NCI-H2227 treated with DMSO at 0.1 percent for 48 hours (cell line): ENCODE measurements at regions not wholly inside any gene's neighbourhood (a gene's known extent, or its start where the extent isn't known, plus 50 kb on each side); places are given as distances from the start of the nearest gene placed in this dataset.
"Not testable (repeated sequence)": the region's sequence is repeated elsewhere in the genome, so short reads cannot be mapped to it uniquely, and the experiment has no call there.

ENCODE experiments used
- DNase-seq: peaks from one replicate; lab custom pipeline; 2025; lab: John Stamatoyannopoulos, UW

DNA sequence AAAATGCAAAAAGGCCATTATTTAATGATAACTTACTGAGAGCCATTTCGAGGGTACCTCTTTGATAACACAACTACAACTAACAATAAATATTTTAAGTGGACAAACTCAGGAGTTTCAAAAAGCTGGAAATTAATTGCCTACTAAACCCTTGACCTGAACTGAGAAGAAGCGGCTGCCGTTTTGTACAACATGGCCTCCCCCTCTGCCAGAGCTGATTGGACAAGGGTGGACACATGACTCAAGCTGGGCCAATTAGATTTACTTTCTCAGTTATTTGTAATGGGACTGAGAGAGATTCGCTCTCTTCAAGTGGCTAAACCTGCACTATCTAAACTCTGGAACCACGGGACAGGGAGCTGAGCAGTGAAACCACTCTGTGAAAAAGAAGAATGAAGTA lies 135.9 kb upstream of the SERPINE2 start:
- no peak for DNase-seq

DNA sequence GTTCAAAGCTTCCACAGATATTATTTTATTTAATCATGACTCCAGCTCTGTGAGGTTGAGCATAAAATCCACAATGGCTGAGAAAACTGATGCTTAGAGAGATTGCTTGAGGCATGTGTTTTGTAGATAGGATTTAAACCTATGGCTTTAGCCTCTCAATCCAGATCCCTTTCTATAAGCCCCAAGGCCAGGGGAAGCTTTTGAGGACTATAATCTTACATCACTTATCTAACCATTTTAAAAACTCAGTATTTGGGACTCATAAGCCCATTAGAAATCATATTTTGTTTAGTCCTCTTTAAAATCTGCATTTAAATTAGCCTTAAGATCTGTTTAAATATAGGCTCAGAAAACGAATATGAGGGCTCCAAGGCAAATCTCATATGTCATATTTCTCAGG lies 135.4 kb upstream of the SERPINE2 start:
- no peak for DNase-seq

DNA sequence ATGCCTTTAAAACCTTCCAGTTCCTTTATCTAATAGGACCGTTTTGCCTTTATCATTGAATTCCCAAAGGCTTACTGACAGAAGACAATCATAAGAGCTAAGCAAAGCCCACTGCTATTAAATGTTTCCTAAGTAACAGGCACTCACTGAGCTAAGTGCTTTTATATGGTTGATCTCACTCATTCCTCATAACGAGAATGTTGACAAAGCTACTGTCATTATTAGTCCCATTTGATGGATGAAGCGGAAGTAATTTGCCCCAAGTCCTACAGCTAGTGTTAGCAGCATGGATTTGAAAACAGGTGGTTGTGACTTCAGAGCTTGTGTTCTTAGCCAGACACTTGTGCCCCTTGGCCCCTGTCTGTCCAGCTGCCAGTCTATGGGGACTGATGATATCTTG lies 134.8 kb upstream of the SERPINE2 start:
- DNase-seq = peak; percentile 4

DNA sequence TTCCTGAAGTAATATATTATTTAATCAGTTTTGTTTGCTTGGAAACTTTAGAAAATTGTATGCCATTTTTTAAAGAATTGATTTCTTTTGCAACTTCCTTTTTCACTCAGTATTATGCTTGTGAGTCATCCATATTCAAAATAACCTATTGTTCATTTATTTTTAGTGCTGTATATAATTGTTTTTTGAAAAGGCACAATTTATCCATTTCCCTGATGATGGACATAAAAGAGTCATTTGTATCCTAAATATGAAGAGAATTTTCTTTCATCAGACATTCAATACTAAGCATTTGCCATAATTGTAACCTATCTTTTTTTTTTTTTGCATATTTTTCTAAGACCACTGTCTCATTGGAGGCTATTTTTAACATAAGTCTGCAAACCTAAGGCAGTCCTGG lies 134.1 kb upstream of the SERPINE2 start:
- DNase-seq = no peak

DNA sequence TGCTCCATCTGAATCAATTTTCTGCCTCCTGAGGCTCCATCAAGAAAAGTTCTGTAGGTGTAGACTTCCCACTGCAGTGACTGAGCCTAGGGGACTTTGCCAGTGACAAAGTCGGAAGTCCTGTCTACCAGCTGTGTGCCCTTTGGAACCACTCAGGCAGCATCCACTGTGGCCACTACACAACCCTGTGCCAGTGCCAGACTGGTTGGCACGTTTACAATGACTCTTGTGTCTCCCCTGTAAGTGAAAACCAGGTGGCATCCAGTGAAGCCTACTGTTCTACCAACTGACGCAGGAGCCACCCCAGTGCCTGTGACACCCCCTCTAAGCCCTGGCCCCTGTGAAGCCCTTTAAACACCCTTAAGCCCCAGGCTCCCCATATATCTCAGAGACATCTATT lies 132.1 kb upstream of the SERPINE2 start:
- no peak for DNase-seq

DNA sequence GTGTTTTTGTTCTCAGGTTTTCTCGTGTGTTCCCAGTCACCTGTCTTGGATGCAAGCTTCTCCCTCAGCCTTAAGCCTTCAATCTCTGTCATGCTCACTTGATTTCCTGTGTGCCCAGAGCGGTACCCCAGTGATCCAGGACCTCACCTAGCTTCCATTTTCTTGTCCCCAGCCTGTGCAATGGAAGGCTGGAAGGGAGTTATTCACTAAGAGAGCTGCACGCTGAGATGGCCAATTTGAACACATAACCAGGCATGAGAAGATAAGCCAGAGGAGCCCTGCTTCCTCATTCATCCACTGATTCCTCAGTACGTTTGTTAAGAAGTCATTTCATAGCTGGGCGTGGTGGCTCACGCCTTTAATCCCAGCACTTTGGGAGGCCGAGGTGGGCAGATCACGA lies 130.8 kb upstream of the SERPINE2 start:
- no peak for DNase-seq

DNA sequence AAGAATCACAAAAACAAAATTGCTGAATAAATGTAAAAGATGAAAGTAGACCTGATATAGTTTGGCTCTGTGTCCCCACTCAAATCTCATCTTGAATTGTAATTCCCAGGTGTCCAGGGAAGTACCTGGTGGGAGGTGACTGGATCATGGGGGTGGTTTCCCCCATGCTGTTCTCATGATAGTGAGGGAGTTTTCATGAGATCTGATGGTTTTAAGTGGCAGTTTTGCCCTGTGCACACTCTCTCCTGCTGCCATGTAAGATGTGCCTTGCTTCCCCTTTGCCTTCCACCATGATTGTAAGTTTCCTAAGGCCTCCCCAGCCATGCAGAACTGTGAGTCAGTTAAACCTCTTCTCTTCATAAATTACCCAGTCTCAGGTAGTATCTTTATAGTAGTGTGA lies 128.7 kb upstream of the SERPINE2 start:
- not testable (repeated sequence) for DNase-seq

DNA sequence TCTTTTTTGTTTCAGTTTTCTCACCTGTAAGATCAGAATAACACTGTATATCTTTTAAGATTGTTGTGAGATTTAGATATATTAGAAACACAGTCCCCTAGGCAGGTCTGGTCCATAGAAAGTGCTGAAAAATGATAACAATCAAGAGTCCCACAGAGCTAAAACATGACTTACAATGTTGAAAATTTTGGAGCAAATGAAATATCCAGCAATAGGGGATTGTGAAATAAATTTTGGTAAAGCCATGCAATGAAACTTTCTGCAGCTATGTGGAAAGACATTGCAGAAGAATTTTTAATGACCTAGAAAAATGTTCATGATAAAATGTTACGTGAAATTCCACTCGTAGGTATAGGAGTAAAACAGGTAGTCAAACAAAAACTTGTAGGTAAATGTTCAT lies 127.6 kb upstream of the SERPINE2 start:
- no peak for DNase-seq

DNA sequence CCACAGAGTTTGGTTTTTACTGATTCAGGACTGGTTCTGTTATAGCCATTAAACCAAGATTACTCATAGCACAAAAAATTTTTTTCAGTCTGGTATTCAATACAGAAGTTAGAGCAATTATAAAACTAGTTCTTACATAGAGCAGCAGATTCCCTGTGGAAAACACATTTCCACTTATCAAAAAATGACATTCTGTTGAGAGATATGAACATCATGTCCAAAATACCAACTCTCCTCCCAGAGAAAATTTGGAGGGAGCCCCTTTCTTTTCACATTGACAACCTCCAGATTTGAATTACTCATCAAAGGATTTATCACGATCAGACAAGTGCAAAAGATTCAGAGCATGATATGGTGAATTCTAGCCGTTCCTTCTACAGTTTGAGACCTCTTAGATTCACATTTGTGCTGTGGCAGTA lies 126.8 kb upstream of the SERPINE2 start:
- DNase-seq = no peak

DNA sequence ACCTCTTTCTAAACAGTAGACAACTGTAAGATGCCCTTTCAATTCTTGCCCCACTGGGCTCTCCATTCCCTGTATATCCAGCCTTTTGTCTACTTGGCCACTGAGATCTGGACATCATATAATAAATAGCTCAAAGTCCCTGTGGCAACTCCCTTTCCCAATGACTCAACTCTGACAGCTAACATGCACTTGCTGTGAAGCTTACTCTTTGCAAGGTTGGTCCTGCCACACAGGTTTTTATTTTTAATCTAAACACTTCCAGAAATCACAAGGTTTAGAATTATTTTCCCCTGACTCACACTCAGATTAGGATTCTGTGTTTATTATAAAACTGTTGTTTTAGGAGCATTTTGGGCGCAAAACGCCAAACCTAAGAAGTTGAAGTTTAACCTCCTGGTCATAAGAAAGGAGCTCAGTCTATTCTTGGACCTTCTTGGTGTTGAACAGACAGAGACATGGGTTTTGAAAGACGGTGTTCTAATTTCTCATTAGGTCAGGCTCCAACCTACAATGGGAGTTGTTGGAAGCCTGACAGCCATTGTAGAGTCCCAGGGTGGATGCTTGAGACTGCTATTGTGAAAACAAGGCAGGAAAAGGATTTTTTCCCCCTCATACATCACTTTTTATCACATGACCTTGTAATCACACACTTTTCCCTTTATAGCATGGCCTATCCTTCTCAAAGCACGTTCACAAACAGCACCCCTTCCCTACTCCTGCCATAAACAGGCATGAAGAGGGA lies 124.7 kb upstream of the SERPINE2 start:
- no peak for DNase-seq

DNA sequence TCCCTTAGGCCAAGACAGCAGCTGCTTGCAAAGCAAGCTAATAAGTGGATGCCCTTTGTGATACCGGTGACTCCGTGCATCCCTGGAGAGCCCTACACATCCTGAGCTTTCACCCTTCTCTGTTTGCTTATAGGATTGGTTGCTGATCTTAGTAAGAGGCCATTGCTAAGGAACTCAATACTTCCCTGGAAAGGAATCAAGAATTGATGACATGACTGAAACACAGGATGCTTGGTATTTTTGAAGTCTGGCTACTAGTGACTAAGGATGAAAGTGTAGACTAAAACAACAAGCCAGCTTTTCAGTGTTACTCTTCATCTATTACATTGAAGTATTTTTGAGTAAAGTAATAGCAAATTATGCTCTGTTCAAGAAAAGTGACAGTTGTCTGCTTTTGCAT lies 123.0 kb upstream of the SERPINE2 start:
- no peak for DNase-seq

DNA sequence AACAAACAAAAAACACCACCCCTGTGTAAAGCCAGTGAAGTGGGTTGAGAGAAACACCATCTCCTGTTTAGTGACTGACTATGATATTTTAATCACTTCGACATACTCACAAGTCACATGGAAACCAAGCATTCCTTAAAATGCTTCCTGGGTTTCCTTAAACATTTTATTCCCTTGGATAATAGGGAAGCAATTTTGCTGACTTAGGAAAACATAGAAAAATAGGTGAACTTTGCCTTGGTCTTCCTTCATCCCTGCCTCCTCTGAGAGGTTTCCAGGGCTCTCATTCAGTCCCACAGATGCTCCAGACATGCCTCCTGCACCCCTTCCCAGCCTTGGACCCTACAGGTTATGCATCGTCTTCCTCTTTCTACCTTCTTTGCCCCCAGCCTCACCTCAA lies 122.6 kb upstream of the SERPINE2 start:
- DNase-seq = no peak

DNA sequence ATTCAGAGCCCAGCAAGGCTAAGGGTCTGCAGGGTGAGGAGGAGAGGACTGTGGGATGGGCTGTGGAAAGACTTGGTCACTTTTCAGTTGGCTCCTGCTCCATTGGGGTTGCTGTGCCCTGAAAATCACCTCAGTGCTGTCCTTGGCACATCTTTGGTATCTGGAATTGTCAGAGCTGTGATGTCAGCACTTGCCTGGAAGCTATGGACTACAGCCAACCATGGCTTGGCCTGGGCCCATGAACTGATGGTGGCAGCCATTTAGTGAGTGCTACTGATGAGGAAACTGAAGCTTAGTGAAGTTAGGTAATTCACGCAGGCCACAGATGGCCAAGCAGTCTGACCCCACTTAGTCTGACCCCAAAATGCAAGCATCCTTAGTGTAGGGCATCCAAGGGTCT lies 121.8 kb upstream of the SERPINE2 start:
- DNase-seq = no peak

DNA sequence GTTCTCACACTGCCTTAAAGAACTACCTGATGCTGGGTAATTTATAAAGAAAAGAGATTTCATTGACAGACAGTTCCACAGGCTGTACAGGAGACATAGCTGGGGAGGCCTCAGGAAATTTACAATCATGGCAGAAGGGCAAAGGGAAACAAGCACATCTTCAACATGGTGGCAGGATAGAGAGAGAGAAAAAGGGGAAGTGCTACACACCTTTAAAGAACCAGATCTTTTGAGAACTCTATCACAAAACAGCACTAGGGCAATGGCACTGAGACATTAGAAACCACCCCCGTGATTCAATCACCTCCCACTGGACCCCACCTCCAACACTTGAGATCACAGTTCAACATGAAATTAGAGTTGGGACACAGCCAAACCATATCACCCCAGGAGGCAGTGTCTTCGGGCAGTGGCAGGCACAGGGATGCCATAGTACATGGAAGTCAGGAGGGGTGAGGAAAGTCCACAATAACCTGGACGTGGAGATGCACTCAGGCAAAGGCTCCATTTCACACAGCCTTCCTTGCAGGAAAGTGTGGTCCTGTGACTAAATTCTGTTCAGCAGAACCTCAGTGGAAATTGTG lies 120.4 kb upstream of the SERPINE2 start:
- no peak for DNase-seq

DNA sequence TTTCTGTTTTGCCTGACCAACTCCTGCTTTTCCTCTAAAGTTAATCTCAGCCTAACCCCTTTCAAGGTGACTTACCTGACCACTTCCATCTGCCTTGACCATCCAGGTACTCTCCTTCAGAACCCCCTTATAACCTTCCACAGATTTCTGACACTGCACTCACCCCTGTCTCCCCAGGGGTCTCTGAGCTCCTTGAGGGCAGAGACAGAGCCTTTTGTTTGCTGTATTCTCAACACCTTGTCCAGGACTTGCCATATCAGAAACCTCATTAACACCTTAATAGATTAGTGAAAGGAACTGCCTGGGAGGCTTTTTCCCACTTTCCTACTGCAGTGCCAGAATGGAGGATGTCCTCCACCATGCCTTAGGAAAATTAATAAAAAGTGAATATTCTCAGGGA lies 119.7 kb upstream of the SERPINE2 start:
- DNase-seq = no peak

DNA sequence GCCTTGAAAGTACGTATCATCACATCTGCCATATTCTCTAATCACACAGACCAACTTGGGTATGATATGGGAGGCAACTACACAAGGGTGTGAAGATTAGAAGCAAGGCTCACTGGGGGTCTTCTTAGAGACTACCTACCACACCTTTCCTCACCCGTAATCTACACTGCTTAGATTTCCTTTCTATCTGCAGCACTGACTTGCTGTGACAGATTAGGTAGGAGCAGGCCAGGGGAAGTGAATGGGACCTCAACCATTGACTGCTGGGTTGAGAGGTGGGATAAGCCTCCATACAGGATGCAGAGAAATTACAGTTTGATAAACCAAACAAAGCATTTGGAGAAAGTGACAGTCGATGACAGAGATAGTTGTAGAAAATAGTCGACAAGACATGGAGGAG lies 119.0 kb upstream of the SERPINE2 start:
- no peak for DNase-seq

DNA sequence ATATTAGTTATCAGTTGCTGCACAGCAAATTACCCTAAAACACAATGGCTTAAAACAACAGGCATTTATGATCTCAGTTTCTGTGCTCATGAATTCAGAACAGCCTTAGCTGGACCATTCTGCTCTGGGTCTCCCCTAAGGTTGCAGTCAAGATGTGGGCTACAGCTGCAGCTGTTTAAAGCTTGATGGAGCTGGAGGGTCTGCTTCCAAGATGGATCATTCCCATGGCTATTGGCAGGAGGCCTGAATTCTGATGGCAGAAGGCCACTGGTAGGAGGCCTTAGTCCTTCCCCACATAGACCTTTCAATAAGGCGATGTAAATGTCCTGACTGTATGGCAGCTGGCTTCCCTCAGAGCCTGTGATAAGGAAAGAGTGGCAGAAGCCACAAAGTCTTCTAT lies 118.6 kb upstream of the SERPINE2 start:
- no peak for DNase-seq

DNA sequence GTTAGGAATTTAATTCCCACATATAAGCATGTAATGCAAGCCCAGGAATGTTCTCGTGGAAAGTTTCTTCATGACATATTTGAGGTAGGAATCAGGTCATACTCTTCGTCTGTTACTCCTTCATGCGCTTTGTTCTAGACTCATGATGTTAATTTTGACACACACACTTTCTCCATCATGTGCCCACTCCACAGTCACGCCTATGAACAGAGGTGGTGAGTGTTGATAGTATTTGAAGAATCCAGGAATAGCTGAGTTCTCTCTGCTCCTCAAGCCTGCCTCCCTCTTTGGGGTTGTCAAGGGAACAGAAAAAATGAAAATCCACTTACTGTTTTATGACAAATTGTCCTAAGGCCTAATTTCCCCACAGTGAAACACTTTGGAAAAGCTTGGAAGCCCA lies 117.3 kb upstream of the SERPINE2 start:
- no peak for DNase-seq

DNA sequence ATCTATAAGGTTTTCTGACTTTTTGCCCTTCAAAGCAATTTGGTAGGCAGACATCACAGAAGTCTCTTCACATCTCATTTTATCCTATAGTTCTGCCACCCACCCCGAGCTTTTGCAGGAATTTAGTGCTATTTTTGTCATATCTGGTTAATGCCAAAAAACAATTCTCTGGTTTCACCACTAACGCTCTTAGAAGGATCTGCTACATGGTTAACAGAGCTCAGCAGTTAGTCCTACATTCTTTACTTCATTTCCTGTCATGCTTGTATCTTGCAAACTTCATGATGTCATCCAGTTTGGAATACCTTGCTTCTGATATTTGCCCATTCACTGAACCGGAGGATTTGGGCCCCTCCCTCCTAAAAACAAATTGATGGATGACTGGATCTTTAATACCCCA lies 116.8 kb upstream of the SERPINE2 start:
- no peak for DNase-seq

DNA sequence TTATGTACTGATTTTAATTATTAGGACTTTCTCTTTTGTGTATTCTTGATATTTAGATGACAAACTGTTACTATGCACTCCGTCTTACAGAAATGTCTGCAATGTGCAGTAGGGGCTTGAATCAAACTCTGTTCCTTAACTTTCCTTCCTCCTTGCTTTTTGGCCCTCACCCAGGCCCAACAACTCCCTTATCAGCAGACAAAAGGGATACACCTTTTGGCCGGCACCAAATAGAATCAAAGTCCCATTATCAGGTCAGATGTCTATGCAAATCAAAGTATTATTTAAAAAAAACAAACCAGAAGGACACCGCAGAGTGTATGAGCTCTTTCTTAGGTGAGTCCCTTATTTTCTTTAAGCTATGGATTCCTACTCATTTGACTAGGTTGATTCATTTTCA lies 116.3 kb upstream of the SERPINE2 start:
- no peak for DNase-seq

DNA sequence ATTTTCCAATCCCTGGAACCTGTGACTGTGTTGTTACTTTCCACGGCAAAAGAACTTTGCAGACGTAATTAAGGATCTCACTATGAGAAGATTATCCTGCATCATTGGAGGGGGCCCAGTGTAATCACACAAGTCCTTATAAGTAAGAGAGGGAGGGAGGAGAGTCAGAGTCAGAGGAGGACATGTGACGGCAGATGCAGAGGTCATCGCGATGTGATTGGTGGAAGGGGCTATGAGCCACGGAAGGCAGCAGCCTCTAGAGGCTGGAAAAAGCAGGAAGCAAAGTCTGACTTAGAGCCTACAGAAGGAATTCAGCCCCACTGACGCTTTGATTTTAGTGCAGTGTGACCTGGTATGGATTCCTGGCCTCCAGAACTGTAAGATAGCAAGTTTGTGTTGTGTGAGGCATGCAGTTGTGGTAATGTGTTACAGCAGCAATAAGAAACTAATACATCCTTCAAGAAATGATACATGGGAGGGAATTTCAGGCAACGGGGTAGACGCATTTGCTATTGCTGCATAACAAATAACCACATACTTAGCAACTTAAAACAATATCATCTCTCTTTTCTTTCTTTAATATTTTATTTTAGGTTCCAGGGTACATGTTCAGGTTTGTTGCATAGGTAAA lies 112.7 kb upstream of the SERPINE2 start:
- no peak for DNase-seq

DNA sequence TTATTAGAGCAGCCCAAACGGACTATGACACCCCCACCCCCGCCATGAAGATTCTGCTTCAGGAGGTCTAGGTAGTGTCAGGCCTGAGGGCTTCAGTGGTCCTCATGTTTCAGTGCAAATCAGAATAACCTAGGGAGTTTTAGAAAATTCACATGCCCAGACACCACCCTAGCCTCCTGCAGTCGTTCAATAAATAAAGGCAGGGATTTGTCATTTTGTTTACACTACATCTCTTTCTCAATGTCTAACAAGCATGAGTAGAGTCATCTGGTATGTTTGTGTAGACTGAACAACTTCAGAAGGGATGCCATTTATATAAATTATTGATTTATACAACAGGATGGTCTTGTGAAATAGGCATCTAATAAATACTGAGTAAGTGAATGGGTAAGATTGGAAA lies 112.1 kb upstream of the SERPINE2 start:
- DNase-seq = no peak

DNA sequence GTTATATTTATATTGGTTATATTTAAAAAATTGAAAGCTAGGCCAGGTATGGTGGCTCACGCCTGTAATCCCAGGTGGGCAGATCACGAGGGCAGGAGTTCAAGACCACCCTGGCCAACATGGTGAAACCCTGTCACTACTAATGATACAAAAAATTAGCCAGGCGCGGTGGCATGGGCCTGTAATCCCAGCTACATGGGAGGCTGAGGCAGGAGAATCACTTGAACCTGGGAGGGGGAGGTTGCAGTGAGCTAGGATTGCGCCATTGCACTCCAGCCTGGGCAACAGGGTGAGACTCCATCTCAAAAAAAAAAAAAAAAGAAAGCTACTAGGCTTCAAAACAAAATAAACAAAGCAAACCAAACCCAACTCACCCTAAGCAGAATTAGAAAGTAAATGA lies 109.0 kb upstream of the SERPINE2 start:
- not testable (repeated sequence) for DNase-seq

DNA sequence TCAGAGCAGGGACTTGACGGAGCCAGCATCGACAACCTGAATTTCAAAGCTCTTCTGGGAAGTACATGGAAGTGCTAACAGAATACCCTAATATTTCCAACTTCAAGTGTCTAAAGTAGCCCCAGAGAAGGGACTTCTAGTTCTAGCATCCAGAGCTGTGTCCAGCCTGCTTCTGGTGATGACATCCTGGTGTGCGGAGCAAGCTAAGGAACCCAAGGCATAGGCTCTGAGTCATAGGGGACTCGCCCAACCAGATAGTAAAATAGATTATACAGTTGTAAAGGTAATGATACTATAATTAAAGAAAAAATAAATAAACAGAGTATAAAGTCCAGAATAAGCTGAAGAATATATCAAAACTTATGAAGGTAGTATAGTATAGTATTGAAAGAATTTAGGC lies 108.1 kb upstream of the SERPINE2 start:
- DNase-seq = no peak
